ENCODE measurements at regions not wholly inside any gene's neighbourhood (a gene's known extent, or its start where the extent isn't known, plus 50 kb on each side); places are given as distances from the start of the nearest gene placed in this dataset.
"Not testable (repeated sequence)": the region's sequence is repeated elsewhere in the genome, so short reads cannot be mapped to it uniquely, and the experiment has no call there.

GRCh38 chr3:72039677-72040076 lies 254.7 kb upstream of the PROK2 start:
- TF ChIP-seq ZFX (IDR thresholded peaks at IDR 0.05; ENCODE audit: borderline replicate concordance): no peak
- no peak overlapping the region for H3K27ac ChIP-seq

GRCh38 chr3:72036899-72037298 lies 252.0 kb upstream of the PROK2 start:
- H3K27ac ChIP-seq: no peak overlapping the region
- TF ChIP-seq CTCF (IDR thresholded peaks at IDR 0.05) (no peak), ZFX (IDR thresholded peaks at IDR 0.05; ENCODE audit: borderline replicate concordance) (no peak)

- H3K27ac ChIP-seq: no peak overlapping the region
- TF ChIP-seq CTCF (IDR thresholded peaks at IDR 0.05) (no peak), ZFX (IDR thresholded peaks at IDR 0.05; ENCODE audit: borderline replicate concordance) (no peak)
Measured at GRCh38 chr3:72035606-72036005, 250.7 kb upstream of the PROK2 start.

- no peak for TF ChIP-seq ZFX (IDR thresholded peaks at IDR 0.05; ENCODE audit: borderline replicate concordance)
- TF ChIP-seq CTCF (IDR thresholded peaks at IDR 0.05): no peak
- no peak overlapping the region for H3K27ac ChIP-seq
Measured at GRCh38 chr3:72034986-72035385, 250.0 kb upstream of the PROK2 start.

GRCh38 chr3:72033666-72034428 lies 248.9 kb upstream of the PROK2 start:
- TF ChIP-seq ZFX (IDR thresholded peaks at IDR 0.05; ENCODE audit: borderline replicate concordance) (no peak), CTCF (IDR thresholded peaks at IDR 0.05) (no peak)
- H3K27ac ChIP-seq: no peak overlapping the region

GRCh38 chr3:72032441-72033135 lies 247.6 kb upstream of the PROK2 start:
- H3K27ac ChIP-seq: no peak overlapping the region
- TF ChIP-seq CTCF (IDR thresholded peaks at IDR 0.05): no peak
- no peak for TF ChIP-seq ZFX (IDR thresholded peaks at IDR 0.05; ENCODE audit: borderline replicate concordance)

GRCh38 chr3:72031581-72031980 lies 246.6 kb upstream of the PROK2 start:
- no peak for TF ChIP-seq ZFX (IDR thresholded peaks at IDR 0.05; ENCODE audit: borderline replicate concordance)
- TF ChIP-seq CTCF (IDR thresholded peaks at IDR 0.05): no peak
- no peak overlapping the region for H3K27ac ChIP-seq

GRCh38 chr3:72030296-72030695 lies 245.3 kb upstream of the PROK2 start:
- H3K27ac ChIP-seq: not testable (repeated sequence)

GRCh38 chr3:72028726-72029125 lies 243.8 kb upstream of the PROK2 start:
- H3K27ac ChIP-seq: not testable (repeated sequence)

GRCh38 chr3:72028307-72028706 lies 243.4 kb upstream of the PROK2 start:
- H3K27ac ChIP-seq: not testable (repeated sequence)

GRCh38 chr3:72027728-72028127 lies 242.8 kb upstream of the PROK2 start:
- H3K27ac ChIP-seq: not testable (repeated sequence)
